ENCODE measurements at regions not wholly inside any gene's neighbourhood (a gene's known extent, or its start where the extent isn't known, plus 50 kb on each side); places are given as distances from the start of the nearest gene placed in this dataset.
"Not testable (repeated sequence)": the region's sequence is repeated elsewhere in the genome, so short reads cannot be mapped to it uniquely, and the experiment has no call there.

DNA sequence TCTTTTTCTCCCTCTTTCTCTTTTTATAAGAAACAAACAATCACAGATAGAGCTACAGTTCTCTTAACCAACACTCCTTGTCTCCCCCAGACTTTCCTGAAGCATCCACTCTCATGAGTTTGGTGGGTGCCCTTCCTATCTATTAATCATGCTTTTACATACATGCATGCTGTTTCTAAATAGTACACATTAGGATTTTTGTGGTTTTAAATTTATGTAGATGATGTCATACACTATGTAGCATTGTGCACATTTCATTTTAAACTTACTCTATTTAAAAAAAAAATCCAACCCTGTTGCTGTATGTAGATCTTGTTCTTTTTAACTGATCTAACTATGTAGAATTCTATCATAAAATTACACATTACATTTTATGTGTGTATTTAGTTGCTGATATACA, 104.3 kb upstream of the MRPS22 start:
- no peak for DNase-seq

DNA sequence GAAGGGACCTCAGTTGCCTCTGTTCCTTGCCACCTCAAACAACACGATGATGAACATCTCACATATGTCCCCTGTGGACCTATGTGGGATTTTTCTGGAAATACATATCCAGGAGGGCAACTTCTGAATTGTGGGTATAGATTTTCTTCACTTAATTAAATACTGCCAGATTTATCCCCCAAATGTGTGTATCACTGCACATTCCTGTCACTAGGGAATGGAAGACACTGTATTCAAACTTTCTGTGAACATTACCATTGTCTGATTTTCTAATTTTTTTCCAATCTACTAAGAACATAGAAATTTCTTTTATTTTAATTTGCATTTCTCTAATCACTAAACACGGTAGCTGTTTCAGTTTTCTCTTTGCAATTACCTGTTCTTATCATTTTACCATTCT, 102.0 kb upstream of the MRPS22 start:
- no peak for DNase-seq

GRCh38 chr3:139243710-139244109, 100.1 kb upstream of the MRPS22 start:
- no peak for DNase-seq

- no peak for DNase-seq
Observed at GRCh38 chr3:139248593-139249255, 95.1 kb upstream of the MRPS22 start.

DNA sequence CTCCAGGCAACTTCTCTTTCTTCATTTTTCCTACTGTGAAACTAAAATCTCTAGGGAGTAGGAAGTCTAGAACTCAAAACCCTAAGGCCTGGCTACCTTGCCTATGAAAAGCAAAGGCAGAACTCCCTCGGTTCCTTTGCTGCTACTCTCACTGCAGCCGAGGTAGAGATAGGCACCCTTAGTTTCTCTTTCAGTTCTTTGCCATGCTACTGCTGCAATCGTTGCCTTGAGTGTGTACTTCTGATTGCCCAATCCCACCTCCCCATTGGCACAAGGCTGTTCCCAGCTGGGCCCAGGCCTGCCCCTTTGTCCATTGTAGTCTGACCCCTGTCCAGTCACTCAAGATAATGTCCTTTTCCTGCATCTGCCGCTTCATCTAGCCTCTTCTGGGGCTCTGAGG, 92.3 kb upstream of the MRPS22 start:
- DNase-seq, result no peak

- DNase-seq, result no peak
Observed at GRCh38 chr3:139252719-139253118, 91.1 kb upstream of the MRPS22 start.

GRCh38 chr3:139258276-139258675, 85.5 kb upstream of the MRPS22 start:
- DNase-seq, result no peak

- DNase-seq, result no peak
Observed at GRCh38 chr3:139259398-139259797, 84.4 kb upstream of the MRPS22 start.

DNA sequence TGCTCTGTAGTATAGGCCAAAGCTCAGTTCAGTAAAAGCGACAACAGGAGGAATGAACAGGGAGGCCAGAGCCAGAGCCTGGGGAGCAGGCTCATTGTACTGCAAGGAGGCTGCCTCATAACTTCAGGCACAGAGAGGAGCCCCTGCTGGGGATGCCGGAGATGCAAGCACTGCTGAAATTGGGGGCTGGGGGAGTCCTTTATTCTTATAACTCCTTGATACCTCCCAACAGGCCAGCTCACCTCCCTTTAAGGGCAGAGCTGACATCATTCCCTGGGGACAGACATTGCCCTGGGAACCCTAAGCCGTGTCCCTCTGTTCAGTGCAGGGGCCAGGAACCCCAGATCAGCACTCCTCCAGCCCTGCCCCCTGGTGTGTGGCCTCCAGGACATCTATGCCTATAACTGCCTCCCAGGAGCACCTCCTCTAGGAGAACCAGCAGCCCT, 83.8 kb upstream of the MRPS22 start:
- DNase-seq, result no peak

- DNase-seq, result no peak
Observed at GRCh38 chr3:139260793-139261736, 82.8 kb upstream of the MRPS22 start.

DNA sequence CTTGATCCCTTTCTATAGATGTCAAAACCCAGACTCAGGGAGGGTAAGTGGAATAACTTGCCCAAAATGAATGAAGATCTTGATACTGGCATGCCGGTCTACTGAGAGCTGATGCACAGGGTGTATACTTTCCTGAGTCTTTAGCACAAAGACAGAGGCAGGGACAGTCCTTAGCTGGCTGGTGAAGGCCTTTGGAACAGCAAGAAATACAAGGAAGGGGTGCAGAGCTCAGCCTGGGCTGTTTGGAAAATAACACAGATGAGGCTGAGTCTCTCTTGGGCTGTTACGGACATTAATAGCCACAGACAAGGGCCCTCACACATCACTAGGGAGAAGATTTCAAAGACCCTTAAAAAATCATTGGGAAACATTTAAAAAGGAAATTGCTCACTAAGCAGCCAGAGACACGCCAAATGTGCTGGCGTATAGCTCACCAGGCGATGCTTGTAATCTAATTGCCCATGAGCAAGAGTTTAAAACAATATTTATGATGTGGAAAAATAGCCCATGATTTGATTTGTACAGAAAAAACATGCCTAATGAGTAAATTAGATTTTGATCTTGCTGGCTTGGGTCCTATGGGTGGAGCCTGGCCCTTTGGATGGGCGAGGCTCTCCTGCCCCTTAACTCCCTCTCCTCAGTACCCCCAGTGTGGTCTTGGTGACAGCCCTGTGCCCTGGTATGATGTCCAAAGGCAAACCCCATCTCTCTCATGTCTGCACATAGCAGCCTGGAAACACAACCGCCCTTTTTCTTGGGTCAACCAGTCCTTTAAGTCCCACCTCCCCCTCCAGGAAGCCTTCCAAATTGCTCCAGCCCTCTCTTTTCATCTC, 81.8 kb upstream of the MRPS22 start:
- no peak for DNase-seq

DNA sequence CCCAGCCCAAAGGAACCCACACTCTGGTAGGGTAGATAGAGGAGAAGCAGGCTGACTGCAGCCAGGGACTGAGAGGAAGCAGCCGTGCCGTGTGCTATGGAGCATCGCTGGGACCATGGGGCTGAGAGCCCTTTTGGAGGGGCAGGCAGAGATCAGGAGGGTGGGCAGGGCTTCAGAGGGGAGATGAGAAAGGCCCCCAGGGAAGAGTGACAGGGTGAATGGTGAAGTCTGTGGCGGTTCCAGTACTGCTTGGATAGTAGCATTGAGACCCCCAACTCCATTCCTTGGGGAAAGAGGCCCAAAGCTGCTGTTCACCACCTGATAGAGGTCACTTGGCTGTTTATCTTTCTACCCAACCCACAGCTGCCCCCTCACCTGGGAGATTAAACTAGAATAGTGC, 80.0 kb upstream of the MRPS22 start:
- no peak for DNase-seq

DNA sequence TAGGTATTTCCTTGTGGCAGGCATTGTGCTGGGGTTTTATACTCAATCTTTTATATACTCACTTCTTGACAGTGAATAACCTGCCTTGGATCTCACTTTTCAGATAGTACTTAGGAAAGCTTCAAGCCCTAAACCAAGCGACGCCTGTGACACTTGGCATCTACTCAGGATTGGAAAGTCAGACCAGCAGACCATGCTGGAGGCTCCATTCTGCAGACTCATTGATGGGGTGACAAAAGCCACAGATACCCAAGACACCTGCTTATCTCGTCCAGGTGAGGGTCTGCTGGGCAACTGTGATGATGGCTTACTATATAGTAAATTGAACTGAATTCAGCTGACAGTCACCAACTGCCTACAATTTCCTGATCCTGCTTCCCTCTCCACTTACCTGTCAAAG, 79.4 kb upstream of the MRPS22 start:
- no peak for DNase-seq

- DNase-seq, result no peak
Observed at GRCh38 chr3:139265131-139266016, 78.4 kb upstream of the MRPS22 start.

DNA sequence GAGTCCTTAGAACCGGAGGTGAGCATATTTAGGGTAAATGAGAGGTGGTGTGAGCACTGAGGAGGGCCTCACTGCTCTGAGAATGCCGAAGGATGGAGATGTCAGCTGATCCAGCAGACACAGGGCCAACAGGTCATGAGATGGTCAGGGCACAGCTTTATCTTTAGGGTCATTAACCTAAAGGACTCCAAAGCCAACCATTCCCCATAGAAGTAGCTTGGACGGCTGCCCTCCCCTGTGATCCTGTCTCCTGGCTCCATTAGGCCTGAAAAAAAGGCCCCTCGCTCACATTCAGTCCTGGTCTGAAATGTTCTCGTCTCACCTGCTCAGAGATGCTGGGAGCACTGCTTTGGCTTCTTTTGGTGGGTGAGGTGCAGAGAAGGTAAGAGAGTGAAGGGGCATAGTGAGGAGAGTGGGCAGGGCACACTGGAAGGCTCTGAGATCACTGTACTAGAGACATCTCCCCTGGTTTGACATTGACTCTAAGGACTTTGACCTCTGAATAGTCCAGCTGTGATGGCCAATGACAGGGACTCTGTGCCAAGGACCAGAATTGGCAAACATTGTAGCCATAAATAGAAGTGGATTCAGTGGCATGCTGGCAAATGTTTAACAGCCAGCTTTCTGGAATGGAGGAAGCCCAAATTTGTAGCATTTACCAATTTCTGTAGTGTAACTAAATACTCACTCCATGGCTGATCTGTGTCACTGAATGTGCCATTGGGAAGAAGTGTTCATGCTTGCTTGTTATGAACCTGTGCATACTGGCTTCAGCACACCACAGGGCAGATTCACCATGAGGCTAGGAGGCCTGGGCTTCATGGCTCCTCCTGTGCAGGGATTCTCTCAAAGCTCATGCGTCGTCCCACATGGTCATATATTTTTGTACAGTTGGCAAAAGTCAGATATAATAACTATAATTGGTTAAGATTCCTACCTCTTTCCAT, 76.2 kb upstream of the MRPS22 start:
- DNase-seq, result no peak

DNA sequence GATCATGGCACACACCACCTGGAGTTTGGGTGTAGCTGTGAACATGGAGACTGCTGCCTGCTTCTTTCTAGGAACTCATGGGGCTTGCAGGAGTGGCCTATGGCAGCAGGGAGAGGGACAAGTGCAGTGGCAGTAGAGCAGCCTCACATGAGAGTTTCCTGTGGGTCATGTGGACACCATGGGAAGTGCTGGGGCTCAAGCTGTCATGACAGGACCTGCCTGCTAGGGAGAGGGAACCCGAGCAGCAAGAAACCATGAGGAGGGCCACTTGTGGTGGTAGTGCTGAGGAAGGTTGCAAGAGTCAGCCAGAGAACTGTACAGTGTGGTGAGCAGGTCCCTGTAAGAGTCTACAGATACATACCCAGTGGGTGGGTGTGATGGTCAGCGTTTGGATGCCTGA, 73.8 kb upstream of the MRPS22 start:
- DNase-seq, result no peak

DNA sequence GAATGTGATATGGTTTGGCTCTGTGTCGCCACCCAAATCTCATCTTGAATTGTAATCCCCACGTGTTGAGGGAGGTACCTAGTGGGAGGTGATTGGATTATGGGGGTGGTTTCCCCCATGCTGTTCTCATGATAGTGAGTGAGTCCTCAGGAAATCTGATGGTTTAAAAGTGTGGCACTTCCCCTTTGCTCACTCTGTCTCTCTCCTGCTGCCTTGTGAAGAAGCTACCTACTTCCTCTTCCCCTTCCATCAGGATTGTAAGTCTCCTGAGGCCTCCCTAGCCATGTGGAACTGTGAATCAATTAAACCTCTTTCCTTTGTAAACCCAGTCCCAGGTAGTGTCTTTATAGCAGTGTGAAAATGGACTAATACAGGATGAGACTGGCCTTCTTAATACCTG, 73.2 kb upstream of the MRPS22 start:
- not testable (repeated sequence) for DNase-seq

DNA sequence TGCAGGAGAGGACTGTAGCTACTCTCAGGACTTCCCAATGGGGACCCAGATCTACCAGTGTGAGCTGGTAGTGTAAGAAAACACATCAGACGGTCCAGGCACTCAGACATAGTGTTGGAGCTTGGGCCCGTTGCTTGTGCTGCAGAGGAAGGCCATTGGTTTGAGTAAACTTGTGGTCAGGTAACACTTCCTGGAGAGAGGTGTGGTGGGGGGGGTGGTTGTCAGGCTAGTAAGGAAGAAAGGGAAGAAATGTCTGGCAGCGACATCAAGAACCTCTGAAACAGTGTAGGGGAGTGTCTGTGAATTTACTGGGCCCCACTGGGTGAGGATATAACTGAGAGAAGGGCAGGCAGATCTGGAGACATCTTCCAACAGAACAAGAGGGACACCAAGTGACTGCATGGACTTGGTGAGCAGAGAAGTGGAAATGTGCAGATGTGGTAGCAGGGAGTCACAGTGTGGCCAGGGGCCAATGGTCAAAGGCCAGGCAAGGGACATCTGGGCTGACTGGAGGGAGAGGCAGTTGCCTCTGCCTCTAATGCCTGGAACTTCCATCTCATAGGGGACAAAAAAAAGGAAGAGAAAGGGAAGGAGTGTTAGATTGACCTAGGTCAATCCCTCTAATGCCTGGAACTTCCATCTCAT, 63.7 kb upstream of the MRPS22 start:
- DNase-seq, result no peak

- no peak for DNase-seq
Observed at GRCh38 chr3:139281096-139281495, 62.7 kb upstream of the MRPS22 start.

Measured in right kidney (tissue), 1 donor.